PC-3 (cell line): ENCODE measurements at regions not wholly inside any gene's neighbourhood (a gene's known extent, or its start where the extent isn't known, plus 50 kb on each side); places are given as distances from the start of the nearest gene placed in this dataset.

ENCODE experiments used
- ATAC-seq: fragments of 200-7000 bp; cut with Tn5 transposase; 2 replicates; pipeline ENCODE4 v1.9.1; 2020; ENCODE audit warnings: mild to moderate bottlenecking, moderate library complexity
- BruUV-seq: library from RNA; stranded (reverse); fragments of 400-500 nt; replicated peaks from 2 replicates; lab custom pipeline; 2021; lab: Mats Ljungman, UMichigan
- CTCF ChIA-PET: fragments of 300-600 bp; sonication (Branson Sonifier 250); formaldehyde crosslinking; loops from one replicate; lab custom pipeline; 2022; ENCODE audit warnings: antibody characterized with exemption; lab: Charles Lee
- POLR2A ChIA-PET: fragments of 300-600 bp; sonication (Branson Sonifier 250); formaldehyde crosslinking; loops from one replicate; lab custom pipeline; 2022; ENCODE audit warnings: antibody characterized with exemption; ENCODE audit not compliant: unreplicated experiment; lab: Charles Lee
- DNase-seq: peaks from one replicate; pipeline ENCODE4 v3.0.0-alpha.2; 2015
- H2AFZ ChIP-seq: fragments of 300-600 bp; sonication (generic); 2 replicates; pipeline ENCODE4 v1.6.0; 2016; ENCODE audit warnings: antibody characterized with exemption, low read length
- H3F3A ChIP-seq: fragments of 300-600 bp; sonication (generic); one replicate; pipeline ENCODE4 v1.6.0; 2017; ENCODE audit warnings: antibody characterized with exemption, low read length, control low read depth, mild to moderate bottlenecking; ENCODE audit not compliant: unreplicated experiment
- H3K27ac ChIP-seq: fragments of 300-600 bp; sonication (generic); 2 replicates; pipeline ENCODE4 v1.5.1; 2016; ENCODE audit warnings: mild to moderate bottlenecking, low read length
- H3K27me3 ChIP-seq: fragments of 300-600 bp; sonication (generic); 2 replicates; pipeline ENCODE4 v1.6.1; 2016; ENCODE audit warnings: low read length, mixed read lengths
- H3K36me3 ChIP-seq: fragments of 300-600 bp; sonication (generic); 2 replicates; pipeline ENCODE4 v1.6.1; 2016; ENCODE audit warnings: low read depth, mixed run types, low read length, mixed read lengths
- H3K4me1 ChIP-seq: fragments of 300-600 bp; sonication (generic); 2 replicates; pipeline ENCODE4 v1.5.1; 2016; ENCODE audit warnings: low read length; ENCODE audit not compliant: insufficient read depth
- H3K4me2 ChIP-seq: fragments of 300-600 bp; sonication (generic); 2 replicates; pipeline ENCODE4 v1.6.0; 2016; ENCODE audit warnings: low read length
- H3K4me3 ChIP-seq: fragments of 300-600 bp; sonication (generic); 2 replicates; pipeline ENCODE4 v1.5.1; 2016; ENCODE audit warnings: mild to moderate bottlenecking, low read length, mixed read lengths
- H3K79me2 ChIP-seq: fragments of 300-600 bp; sonication (generic); 2 replicates; pipeline ENCODE4 v1.6.1; 2017; ENCODE audit warnings: low read length, mixed read lengths
- H3K9ac ChIP-seq: fragments of 300-600 bp; sonication (generic); 2 replicates; pipeline ENCODE4 v1.6.0; 2016; ENCODE audit warnings: mild to moderate bottlenecking, low read length
- H3K9me2 ChIP-seq: fragments of 300-600 bp; sonication (generic); replicated peaks from 2 replicates; pipeline ENCODE4 v1.6.1; 2016; ENCODE audit warnings: mixed run types, low read length, mixed read lengths
- H3K9me3 ChIP-seq: fragments of 300-600 bp; sonication (generic); 2 replicates; pipeline ENCODE4 v1.6.1; 2016; ENCODE audit warnings: low read length, mixed read lengths
- H4K20me1 ChIP-seq: fragments of 300-600 bp; sonication (generic); 2 replicates; pipeline ENCODE4 v1.6.1; 2016; ENCODE audit warnings: low read length, mixed read lengths
- EZH2 ChIP-seq: fragments of 300-600 bp; sonication (generic); IDR thresholded peaks from one replicate; pipeline ENCODE4 v1.6.1; 2017; ENCODE audit warnings: antibody characterized with exemption, mild to moderate bottlenecking, low read length; ENCODE audit not compliant: unreplicated experiment
- EZH2phosphoT487 ChIP-seq: fragments of 300-600 bp; sonication (generic); IDR thresholded peaks from 2 replicates; pipeline ENCODE4 v1.6.1; 2018; ENCODE audit warnings: mild to moderate bottlenecking, antibody characterized with exemption, low read length, borderline replicate concordance
- intact Hi-C: fragments of 100-400 bp; cut with micrococcal nuclease; formaldehyde crosslinking; loops from 2 replicates; pipeline ENCODE4 v1.9.0; 2023
- TF ChIP-seq, protein P1 (sequence below): fragments of 300-600 bp; sonication (generic); conservative IDR thresholded peaks from 2 replicates; pipeline ENCODE4 v1.5.1; 2017; ENCODE audit warnings: antibody characterized with exemption, low read depth, mild to moderate bottlenecking, low read length

DNA sequence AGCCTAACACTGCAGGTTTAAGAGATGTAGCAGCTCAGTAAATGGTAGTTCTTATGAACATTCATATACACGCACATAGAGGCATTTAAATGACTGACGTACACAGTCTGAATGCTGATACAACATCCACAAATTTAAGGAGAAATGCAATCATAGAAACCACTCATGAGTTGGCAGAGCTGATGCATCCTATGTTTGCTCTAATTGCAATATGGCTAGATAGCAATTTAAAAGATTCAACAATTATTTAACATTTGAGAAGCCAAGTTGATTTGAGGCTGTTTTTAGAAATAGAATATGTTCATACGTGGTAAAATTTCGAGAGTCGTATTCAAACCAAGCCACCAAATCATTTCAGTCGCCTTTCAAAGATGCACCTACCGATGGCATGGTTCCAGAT is 135.6 kb downstream of the PFKFB3 start:
- H3K9ac ChIP-seq = no peak overlapping the region
- H3K9me2 ChIP-seq = no peaks in the 10 kb centered on the region
- no peak overlapping the region for H3K4me3 ChIP-seq
- no peaks in the 10 kb centered on the region for H3K36me3 ChIP-seq
- TF ChIP-seq EZH2phosphoT487 (no peak), EZH2 (no peak)
- TF ChIP-seq, protein P1, sequence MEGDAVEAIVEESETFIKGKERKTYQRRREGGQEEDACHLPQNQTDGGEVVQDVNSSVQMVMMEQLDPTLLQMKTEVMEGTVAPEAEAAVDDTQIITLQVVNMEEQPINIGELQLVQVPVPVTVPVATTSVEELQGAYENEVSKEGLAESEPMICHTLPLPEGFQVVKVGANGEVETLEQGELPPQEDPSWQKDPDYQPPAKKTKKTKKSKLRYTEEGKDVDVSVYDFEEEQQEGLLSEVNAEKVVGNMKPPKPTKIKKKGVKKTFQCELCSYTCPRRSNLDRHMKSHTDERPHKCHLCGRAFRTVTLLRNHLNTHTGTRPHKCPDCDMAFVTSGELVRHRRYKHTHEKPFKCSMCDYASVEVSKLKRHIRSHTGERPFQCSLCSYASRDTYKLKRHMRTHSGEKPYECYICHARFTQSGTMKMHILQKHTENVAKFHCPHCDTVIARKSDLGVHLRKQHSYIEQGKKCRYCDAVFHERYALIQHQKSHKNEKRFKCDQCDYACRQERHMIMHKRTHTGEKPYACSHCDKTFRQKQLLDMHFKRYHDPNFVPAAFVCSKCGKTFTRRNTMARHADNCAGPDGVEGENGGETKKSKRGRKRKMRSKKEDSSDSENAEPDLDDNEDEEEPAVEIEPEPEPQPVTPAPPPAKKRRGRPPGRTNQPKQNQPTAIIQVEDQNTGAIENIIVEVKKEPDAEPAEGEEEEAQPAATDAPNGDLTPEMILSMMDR = no peak
- H3F3A ChIP-seq = no peaks in the 10 kb centered on the region
- CTCF ChIA-PET = no interaction called here
- DNase-seq (no peak), ATAC-seq (no peak)
- H3K4me2 ChIP-seq = no peak overlapping the region
- no peaks in the 10 kb centered on the region for H4K20me1 ChIP-seq
- H3K27me3 ChIP-seq = no peaks in the 10 kb centered on the region
- BruUV-seq = no TSS peak
- intact Hi-C loops = no loop called here
- H3K27ac ChIP-seq = no peak overlapping the region
- POLR2A ChIA-PET = no interaction called here
- H3K79me2 ChIP-seq = no peaks in the 10 kb centered on the region
- no peaks in the 10 kb centered on the region for H3K9me3 ChIP-seq
- H3K4me1 ChIP-seq = no peaks in the 10 kb centered on the region
- H2AFZ ChIP-seq = no peak overlapping the region

- TF ChIP-seq EZH2 = no peak
- no peak for TF ChIP-seq EZH2phosphoT487
- TF ChIP-seq, protein P1 = no peak
- no peaks in the 10 kb centered on the region for H3K27me3 ChIP-seq
- H3K9me2 ChIP-seq = no peaks in the 10 kb centered on the region
- no peak overlapping the region for H3K27ac ChIP-seq
- no peak overlapping the region for H3K4me2 ChIP-seq
- CTCF ChIA-PET = no interaction called here
- no peaks in the 10 kb centered on the region for H3K79me2 ChIP-seq
- H3K4me1 ChIP-seq = no peaks in the 10 kb centered on the region
- no peaks in the 10 kb centered on the region for H3K36me3 ChIP-seq
- H3F3A ChIP-seq = no peaks in the 10 kb centered on the region
- no peaks in the 10 kb centered on the region for H3K9me3 ChIP-seq
- H3K4me3 ChIP-seq = no peak overlapping the region
- DNase-seq = no peak
- intact Hi-C loops = no loop called here
- no TSS peak for BruUV-seq
- no peak overlapping the region for H3K9ac ChIP-seq
- no peaks in the 10 kb centered on the region for H4K20me1 ChIP-seq
- H2AFZ ChIP-seq = no peak overlapping the region
- no peak for ATAC-seq
- POLR2A ChIA-PET = no interaction called here
Observed at GRCh38 chr10:6339891-6340290, 137.2 kb downstream of the PFKFB3 start.

DNA sequence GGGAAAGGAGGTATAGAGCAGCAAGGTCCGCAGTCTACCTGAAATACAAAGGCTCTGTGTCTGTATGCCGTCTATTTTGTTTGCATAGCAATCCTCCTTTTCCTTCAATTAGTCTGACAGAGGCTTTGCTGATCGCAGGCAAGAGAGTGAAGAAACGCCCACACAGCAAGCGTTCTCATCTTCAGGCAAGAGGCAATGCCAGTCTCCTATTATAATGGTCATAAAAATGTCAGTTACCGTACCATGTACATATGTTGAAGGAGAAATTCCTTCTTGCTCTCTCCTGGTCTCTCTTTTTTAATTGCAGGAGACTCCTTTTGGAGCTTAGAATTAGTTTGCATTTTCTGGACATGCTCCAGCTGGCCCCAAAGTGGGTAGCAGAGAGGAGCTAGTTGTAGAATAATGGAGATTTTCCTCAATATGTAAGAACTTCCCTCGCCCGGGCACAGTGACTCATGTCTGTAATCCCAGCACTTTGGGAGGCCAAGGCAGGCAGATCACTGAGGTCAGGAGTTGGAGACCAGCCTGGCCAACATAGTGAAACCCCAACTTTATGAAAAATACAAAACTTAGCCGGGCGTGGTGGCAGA is 139.5 kb downstream of the PFKFB3 start:
- H3K4me3 ChIP-seq = no peak overlapping the region

More for the DNA sequence above, 139.5 kb downstream of the PFKFB3 start:
- no peaks in the 10 kb centered on the region for H3F3A ChIP-seq
- no peaks in the 10 kb centered on the region for H3K9me3 ChIP-seq
- ATAC-seq = no peak
- no TSS peak for BruUV-seq
- H2AFZ ChIP-seq = no peak overlapping the region
- TF ChIP-seq EZH2 = no peak
- no peak for TF ChIP-seq EZH2phosphoT487
- TF ChIP-seq, protein P1 = no peak
- H3K9ac ChIP-seq = no peak overlapping the region
- intact Hi-C loops = no loop called here
- POLR2A ChIA-PET = no interaction called here
- CTCF ChIA-PET = no interaction called here
- H3K27ac ChIP-seq = no peak overlapping the region
- H3K36me3 ChIP-seq = no peaks in the 10 kb centered on the region
- no peaks in the 10 kb centered on the region for H3K79me2 ChIP-seq
- no peak for DNase-seq
- H3K4me2 ChIP-seq = no peak overlapping the region
- H4K20me1 ChIP-seq = no peaks in the 10 kb centered on the region
- H3K4me1 ChIP-seq = no peaks in the 10 kb centered on the region
- H3K9me2 ChIP-seq = no peaks in the 10 kb centered on the region
- no peaks in the 10 kb centered on the region for H3K27me3 ChIP-seq
